ENCODE measurements at regions not wholly inside any gene's neighbourhood (a gene's known extent, or its start where the extent isn't known, plus 50 kb on each side); places are given as distances from the start of the nearest gene placed in this dataset.

- TF ChIP-seq CTCF (conservative IDR thresholded peaks at IDR 0.05; ENCODE audit: low read depth, low read length) (no peak), EZH2phosphoT487 (IDR thresholded peaks at IDR 0.05; ENCODE audit: borderline replicate concordance, low read length) (no peak), EZH2 (IDR thresholded peaks at IDR 0.05; ENCODE audit: low read length, unreplicated experiment) (no peak)
- Histone ChIP-seq H3K9ac (ENCODE audit: low read length) (no peak overlapping the region), H3K4me2 (ENCODE audit: low read length) (peak overlapping the region; percentile 24; the same call in 1 of the 2 replicates), H3K27me3 (ENCODE audit: low read length) (no peaks in the 10 kb centered on the region), H3K27ac (ENCODE audit: low read length) (no peak overlapping the region), H2AFZ (ENCODE audit: low read length) (0 out of 2 replicates have a peak overlapping the region, but pooled peaks have one; percentile 7), H3K9me2 (replicated peaks; ENCODE audit: low read length) (no peaks in the 10 kb centered on the region), H3K36me3 (ENCODE audit: low read depth, low read length) (no peaks in the 10 kb centered on the region), H3K79me2 (ENCODE audit: low read length) (no peaks in the 10 kb centered on the region), H4K20me1 (ENCODE audit: low read length) (no peaks in the 10 kb centered on the region), H3K9me3 (ENCODE audit: low read length) (no peaks in the 10 kb centered on the region), H3K4me1 (ENCODE audit: insufficient read depth, low read length) (no peaks in the 10 kb centered on the region), H3F3A (ENCODE audit: low read length, unreplicated experiment) (no peaks in the 10 kb centered on the region), H3K4me3 (ENCODE audit: low read length) (no peak overlapping the region)
- ChIA-PET POLR2A (ENCODE audit: unreplicated experiment) (no interaction called here), CTCF (no interaction called here)
- no TSS peak for BruUV-seq (replicated peaks)
- ATAC-seq (no peak), DNase-seq (no peak)
- intact Hi-C loops (cut with micrococcal nuclease), result no loop called here
Measured at GRCh38 chr2:64721320-64721623, 67.6 kb upstream of the SERTAD2 start.

- CTCF ChIA-PET, result no interaction called here
- Histone ChIP-seq H3K9me3 (ENCODE audit: low read length) (no peaks in the 10 kb centered on the region), H3K4me3 (ENCODE audit: low read length) (no peak overlapping the region), H2AFZ (ENCODE audit: low read length) (no peak overlapping the region), H3K27ac (ENCODE audit: low read length) (no peak overlapping the region), H3K4me1 (ENCODE audit: insufficient read depth, low read length) (no peaks in the 10 kb centered on the region), H3K79me2 (ENCODE audit: low read length) (no peaks in the 10 kb centered on the region), H3K9ac (ENCODE audit: low read length) (no peak overlapping the region), H3K27me3 (ENCODE audit: low read length) (no peaks in the 10 kb centered on the region), H3F3A (ENCODE audit: low read length, unreplicated experiment) (no peaks in the 10 kb centered on the region), H3K4me2 (ENCODE audit: low read length) (no peak overlapping the region), H3K9me2 (replicated peaks; ENCODE audit: low read length) (no peaks in the 10 kb centered on the region), H3K36me3 (ENCODE audit: low read depth, low read length) (no peaks in the 10 kb centered on the region), H4K20me1 (ENCODE audit: low read length) (no peaks in the 10 kb centered on the region)
- DNase-seq (no peak), ATAC-seq (no peak)
- BruUV-seq (replicated peaks), result no TSS peak
- POLR2A ChIA-PET (ENCODE audit: unreplicated experiment), result interaction anchor here (0.6 kb wide), 2 partner anchors 76 to 114 kb away, joined by 3 to 4 read pairs; no protein-coding TSS in a partner anchor
- TF ChIP-seq EZH2 (IDR thresholded peaks at IDR 0.05; ENCODE audit: low read length, unreplicated experiment) (no peak), EZH2phosphoT487 (IDR thresholded peaks at IDR 0.05; ENCODE audit: borderline replicate concordance, low read length) (no peak), CTCF (conservative IDR thresholded peaks at IDR 0.05; ENCODE audit: low read depth, low read length) (no peak)
- intact Hi-C loops (cut with micrococcal nuclease), result no loop called here
Measured at GRCh38 chr2:64722291-64723044, 68.8 kb upstream of the SERTAD2 start.

DNA sequence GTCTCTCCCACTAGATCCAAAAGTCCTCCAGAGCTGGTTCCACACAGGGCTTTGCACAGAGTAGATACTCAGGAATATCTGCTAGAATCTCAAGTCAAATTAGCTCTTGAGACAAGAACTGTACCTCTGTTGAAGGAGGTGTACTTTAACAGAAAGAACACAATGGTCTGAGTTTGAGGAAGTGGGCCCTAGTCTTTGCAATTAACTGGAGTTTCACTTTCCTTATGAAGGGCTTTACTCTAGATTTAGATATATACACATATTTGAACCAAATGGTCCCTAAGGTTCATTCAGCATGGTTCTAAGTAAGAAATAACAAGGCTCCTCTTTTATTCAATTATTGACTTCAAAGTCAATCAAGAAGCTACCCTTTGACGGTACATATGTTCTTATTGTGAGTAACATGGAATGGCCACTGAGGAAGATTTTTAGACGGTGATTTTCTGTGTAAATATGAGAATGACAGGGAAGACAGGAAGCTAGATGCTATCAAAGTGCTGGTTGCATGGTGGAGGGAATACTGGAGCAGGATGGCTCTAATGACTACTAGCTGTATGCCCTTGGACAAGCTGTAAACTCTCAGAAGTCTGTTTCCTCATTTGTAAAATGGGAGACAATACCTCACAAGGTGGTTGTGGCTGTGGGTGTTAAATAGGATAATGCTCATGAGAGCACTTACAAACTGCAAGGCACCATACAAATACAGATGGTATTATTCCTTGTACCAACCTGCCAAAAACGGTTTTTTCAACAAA is 73.5 kb upstream of the SERTAD2 start:
- no peaks in the 10 kb centered on the region for H3F3A ChIP-seq (ENCODE audit: low read length, unreplicated experiment)
- CTCF ChIA-PET, result no interaction called here
- no peaks in the 10 kb centered on the region for H4K20me1 ChIP-seq (ENCODE audit: low read length)
- peaks cover 6% of the 10 kb centered on the region; the same call in 1 of the 2 replicates for H3K4me1 ChIP-seq (ENCODE audit: insufficient read depth, low read length)
- no peak for ATAC-seq
- H3K9me3 ChIP-seq (ENCODE audit: low read length), result no peaks in the 10 kb centered on the region
- intact Hi-C loops (cut with micrococcal nuclease), result no loop called here
- POLR2A ChIA-PET (ENCODE audit: unreplicated experiment), result no interaction called here
- H3K27me3 ChIP-seq (ENCODE audit: low read length), result no peaks in the 10 kb centered on the region
- no peaks in the 10 kb centered on the region for H3K36me3 ChIP-seq (ENCODE audit: low read depth, low read length)
- no peak for DNase-seq
- H2AFZ ChIP-seq (ENCODE audit: low read length), result no peak overlapping the region
- no peaks in the 10 kb centered on the region for H3K79me2 ChIP-seq (ENCODE audit: low read length)
- H3K9me2 ChIP-seq (replicated peaks; ENCODE audit: low read length), result no peaks in the 10 kb centered on the region
- no peak for TF ChIP-seq EZH2phosphoT487 (IDR thresholded peaks at IDR 0.05; ENCODE audit: borderline replicate concordance, low read length)
- no peak for TF ChIP-seq CTCF (conservative IDR thresholded peaks at IDR 0.05; ENCODE audit: low read depth, low read length)
- no peak for TF ChIP-seq EZH2 (IDR thresholded peaks at IDR 0.05; ENCODE audit: low read length, unreplicated experiment)
- no peak overlapping the region for H3K4me3 ChIP-seq (ENCODE audit: low read length)
- no TSS peak for BruUV-seq (replicated peaks)
- no peak overlapping the region for H3K4me2 ChIP-seq (ENCODE audit: low read length)
- no peak overlapping the region for H3K9ac ChIP-seq (ENCODE audit: low read length)
- H3K27ac ChIP-seq (ENCODE audit: low read length), result no peak overlapping the region

Measured in PC-3 (cell line).